ENCODE measurements at regions not wholly inside any gene's neighbourhood (a gene's known extent, or its start where the extent isn't known, plus 50 kb on each side); places are given as distances from the start of the nearest gene placed in this dataset.

DNA sequence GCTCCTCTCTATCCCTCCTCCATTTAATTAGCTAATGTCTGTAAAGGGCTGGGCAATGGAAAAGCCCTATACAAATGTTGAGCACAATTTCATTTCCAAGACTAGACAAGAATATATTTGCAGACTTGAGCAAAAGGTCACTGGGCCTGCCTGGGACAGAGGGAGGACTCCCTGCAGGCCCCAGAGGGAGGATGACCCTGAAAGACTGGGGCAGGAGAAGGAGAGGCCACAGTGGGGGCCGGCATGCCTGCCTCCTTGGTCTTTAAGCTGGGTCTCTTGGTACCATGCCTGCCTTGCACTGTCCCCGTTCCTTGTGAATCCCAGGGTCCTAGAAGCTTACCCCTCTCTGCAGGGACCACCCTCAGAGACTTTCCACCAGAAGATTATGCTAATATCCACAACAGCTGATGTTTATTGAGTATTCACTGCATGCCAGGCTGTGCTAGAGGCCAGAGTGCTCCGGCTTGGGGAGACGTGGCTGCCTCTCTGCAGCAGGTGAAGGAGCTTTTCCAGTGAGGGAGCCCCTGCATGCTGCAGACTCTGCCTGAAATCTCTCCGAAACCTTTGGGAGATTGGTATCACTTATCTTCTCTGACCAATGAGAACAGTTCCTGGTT lies 72.7 kb upstream of the HSPA9 start:
- TF ChIP-seq, protein P1, sequence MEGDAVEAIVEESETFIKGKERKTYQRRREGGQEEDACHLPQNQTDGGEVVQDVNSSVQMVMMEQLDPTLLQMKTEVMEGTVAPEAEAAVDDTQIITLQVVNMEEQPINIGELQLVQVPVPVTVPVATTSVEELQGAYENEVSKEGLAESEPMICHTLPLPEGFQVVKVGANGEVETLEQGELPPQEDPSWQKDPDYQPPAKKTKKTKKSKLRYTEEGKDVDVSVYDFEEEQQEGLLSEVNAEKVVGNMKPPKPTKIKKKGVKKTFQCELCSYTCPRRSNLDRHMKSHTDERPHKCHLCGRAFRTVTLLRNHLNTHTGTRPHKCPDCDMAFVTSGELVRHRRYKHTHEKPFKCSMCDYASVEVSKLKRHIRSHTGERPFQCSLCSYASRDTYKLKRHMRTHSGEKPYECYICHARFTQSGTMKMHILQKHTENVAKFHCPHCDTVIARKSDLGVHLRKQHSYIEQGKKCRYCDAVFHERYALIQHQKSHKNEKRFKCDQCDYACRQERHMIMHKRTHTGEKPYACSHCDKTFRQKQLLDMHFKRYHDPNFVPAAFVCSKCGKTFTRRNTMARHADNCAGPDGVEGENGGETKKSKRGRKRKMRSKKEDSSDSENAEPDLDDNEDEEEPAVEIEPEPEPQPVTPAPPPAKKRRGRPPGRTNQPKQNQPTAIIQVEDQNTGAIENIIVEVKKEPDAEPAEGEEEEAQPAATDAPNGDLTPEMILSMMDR (IDR thresholded peaks at IDR 0.05; ENCODE audit: borderline replicate concordance, extremely low read depth, low read length, poor library complexity, severe bottlenecking): no peak
- no peak for TF ChIP-seq EZH2 (IDR thresholded peaks at IDR 0.05; ENCODE audit: borderline replicate concordance, low read depth, low read length, severe bottlenecking)
